ENCODE measurements at regions not wholly inside any gene's neighbourhood (a gene's known extent, or its start where the extent isn't known, plus 50 kb on each side); places are given as distances from the start of the nearest gene placed in this dataset.
A peak's percentile ranks its signal among the peaks of the same experiment; 100 is the strongest.
"Not testable (repeated sequence)": the region's sequence is repeated elsewhere in the genome, so short reads cannot be mapped to it uniquely, and the experiment has no call there.

DNA sequence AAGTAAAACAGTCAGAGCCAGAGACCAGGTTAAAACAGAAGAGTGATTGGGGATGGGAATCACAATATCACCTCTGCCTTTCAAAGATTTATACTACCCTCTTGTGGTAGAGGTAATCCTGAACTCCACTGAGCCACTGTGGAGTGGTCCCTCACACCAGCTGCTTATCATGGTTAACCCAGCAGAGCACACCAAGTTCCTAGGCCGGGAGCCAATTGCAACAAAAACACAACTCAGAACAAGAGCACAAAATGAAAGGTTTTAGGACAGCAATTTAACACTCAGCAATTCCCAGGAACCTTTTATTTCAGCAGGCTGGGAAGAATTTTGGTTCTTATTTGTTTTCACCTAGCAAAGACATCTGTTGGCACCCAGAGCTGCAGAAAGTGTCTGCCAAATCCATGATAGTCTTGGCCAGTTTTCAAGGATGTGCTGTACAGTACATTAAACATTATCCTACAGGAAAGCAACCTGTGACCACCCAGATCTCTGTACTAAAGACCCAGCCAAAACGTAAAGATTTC is 220.5 kb upstream of the ATXN7L3B start:
- DNase-seq, result no peak

- DNase-seq, result no peak
Measured at GRCh38 chr12:74317741-74318140, 219.9 kb upstream of the ATXN7L3B start.

- no peak for DNase-seq
Measured at GRCh38 chr12:74319886-74320285, 217.7 kb upstream of the ATXN7L3B start.

GRCh38 chr12:74321381-74321780 is 216.3 kb upstream of the ATXN7L3B start:
- no peak for DNase-seq

GRCh38 chr12:74322792-74323191 is 214.8 kb upstream of the ATXN7L3B start:
- DNase-seq, result no peak

DNA sequence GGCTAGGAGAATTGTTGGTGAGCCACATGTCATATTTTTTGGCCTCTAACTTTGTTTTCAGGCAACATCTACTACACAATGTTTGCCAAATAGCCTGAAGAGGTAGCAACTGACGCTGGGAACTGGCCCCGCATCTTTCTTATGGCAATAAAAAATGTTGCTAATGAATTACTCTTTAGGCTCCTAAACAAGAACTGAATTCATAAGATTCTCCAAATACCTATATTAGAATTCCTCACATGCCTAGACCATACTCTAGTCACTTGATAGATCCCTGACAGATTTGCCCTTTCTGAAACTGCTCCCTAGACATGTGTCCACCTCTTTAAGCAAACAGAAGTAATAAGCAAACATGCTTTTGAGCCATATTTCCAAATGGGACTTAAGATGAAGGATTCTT is 209.0 kb upstream of the ATXN7L3B start:
- no peak for DNase-seq

GRCh38 chr12:74334780-74335179 is 202.9 kb upstream of the ATXN7L3B start:
- DNase-seq, result no peak

- DNase-seq, result no peak
Measured at GRCh38 chr12:74337951-74338350, 199.7 kb upstream of the ATXN7L3B start.

GRCh38 chr12:74339211-74339610 is 198.4 kb upstream of the ATXN7L3B start:
- DNase-seq, result no peak

DNA sequence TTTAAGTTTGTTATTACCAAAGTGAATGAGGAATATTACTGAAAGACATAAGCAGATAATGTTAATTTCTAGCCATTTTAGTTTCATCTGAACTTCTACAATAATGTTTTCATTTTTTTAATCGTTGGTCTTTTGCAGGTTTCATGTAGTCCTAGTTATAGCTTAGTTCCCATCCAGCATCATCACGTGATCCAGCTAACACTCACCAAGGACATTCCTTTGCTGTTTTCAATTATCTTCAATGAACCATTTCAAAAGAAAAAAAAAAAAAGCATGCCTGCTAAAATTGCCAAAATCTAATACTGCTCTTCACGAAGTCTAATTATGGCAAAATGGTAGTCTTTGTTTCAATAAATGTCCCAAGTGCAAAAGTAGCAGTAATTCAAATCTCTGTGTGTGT is 187.7 kb upstream of the ATXN7L3B start:
- no peak for DNase-seq

DNA sequence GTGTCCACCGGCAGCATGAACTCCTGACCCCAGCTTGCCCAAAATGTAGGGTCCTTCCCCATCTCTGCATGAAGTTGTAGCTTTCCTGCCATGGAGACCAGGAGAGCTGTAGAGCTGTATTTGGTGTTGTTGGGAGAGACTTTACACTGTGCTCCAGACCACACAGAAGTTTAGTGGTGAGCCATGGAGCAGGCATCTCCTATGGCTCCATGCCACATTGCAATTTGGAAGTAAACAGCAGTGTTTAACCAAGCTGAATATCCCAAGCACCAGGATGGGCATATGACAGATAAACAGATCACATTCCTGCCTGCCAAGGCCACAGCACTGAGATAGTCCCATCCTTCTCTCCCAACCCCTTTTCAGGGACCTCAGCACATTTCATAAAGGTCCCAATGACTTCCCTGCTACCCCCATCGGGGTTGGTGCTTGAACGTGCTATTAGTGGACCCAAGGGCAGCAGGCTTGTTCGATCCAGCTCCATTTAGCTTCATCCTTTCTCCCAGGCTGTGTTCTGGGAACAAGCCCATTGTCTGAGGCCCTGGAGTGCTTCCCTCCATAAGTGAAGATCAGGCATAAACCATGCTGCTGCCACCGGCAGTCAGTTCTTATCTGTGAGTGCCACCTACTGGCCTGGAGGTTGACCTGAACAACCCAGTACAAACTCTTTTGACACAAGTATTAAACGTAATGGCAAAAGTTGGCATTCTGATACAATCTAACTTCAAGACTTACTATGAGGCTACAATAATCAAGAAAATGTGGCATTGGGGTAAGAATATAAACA is 172.3 kb upstream of the ATXN7L3B start:
- DNase-seq, result no peak

GRCh38 chr12:74370608-74371216 is 166.9 kb upstream of the ATXN7L3B start:
- no peak for DNase-seq

DNA sequence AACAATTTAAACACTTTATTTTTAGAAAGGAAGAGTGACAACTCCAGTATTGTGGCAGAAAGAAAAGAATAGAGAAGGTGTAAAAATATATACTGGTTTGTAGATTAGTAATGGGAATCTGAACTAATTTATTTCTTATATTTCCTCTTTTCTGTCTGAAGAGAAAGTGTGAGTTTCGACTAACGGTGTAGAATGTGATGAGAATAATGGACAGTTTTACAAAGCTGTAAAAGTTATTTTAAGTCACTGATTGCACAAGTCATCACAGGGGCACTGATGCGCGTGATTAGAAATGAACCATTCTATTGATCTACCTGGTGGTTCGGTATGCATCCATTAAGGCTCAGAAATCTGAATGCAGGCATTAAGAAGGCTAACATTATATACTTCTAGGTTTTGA is 158.5 kb upstream of the ATXN7L3B start:
- DNase-seq, result no peak

DNA sequence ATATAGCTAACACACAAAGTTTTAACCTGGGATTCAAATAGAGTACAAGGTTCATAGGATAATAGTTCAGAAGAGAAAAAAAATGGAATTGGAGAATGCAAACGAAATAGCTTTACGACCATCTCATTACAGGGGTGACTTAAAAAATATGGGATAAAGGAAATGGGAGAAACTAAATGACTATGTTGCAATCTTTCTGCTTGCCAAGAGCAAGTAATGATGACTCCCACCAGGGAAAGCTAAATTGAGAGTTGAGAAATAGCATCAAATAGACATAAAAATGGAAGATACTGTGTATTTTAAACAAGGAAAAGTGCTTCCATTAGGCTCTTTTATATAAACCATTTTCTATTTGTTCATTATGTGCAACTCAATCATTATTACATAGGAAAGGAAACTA is 155.7 kb upstream of the ATXN7L3B start:
- DNase-seq, result no peak

GRCh38 chr12:74382983-74383382 is 154.7 kb upstream of the ATXN7L3B start:
- no peak for DNase-seq

DNA sequence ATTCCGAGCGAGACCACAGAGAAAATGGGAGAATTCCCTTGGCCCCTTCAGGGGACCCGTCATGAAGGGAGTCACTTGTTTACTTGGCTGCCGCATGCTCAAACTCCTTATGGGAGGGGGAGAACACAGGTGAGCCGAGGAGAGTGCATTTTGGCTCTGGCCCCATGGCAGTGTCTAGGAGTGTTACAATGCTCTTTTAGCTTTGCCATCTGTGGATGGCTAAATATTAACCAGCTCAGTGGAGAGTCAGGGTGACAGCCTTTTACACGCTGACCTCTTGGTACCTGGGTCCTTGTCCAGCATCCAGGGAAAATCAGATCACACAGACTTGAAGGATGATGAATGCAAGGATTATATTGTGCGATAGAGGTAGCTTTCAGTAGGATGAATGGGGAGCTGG is 146.4 kb upstream of the ATXN7L3B start:
- DNase-seq, result no peak

GRCh38 chr12:74393272-74393671 is 144.4 kb upstream of the ATXN7L3B start:
- no peak for DNase-seq

GRCh38 chr12:74394647-74395046 is 143.0 kb upstream of the ATXN7L3B start:
- no peak for DNase-seq

- no peak for DNase-seq
Measured at GRCh38 chr12:74401035-74401434, 136.6 kb upstream of the ATXN7L3B start.

DNA sequence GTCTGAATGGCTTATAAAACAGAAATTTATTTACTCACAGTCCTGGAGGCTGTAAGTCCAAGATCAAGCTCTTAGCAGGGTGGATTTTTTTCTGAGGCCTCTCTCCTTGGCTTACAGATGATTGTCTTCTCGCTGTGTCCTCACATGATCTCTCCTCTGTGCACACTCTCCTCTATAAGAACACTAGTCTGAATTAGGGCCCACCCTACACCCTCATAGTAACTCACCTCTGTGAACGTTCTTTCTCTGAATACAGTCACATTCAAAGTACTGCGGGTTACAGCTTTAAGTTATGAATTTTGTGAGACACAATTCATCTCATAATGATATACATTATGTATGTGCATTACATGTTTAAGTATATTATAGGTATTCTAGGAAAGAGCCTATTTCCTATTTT is 135.7 kb upstream of the ATXN7L3B start:
- DNase-seq, result no peak

- DNase-seq, result not testable (repeated sequence)
Measured at GRCh38 chr12:74403221-74403470, 134.5 kb upstream of the ATXN7L3B start.

GRCh38 chr12:74408601-74409166 is 129.0 kb upstream of the ATXN7L3B start:
- DNase-seq, result no peak

- DNase-seq, result no peak
Measured at GRCh38 chr12:74412606-74413230, 124.9 kb upstream of the ATXN7L3B start.

- DNase-seq, result peak; percentile 4
Measured at GRCh38 chr12:74415633-74416032, 122.0 kb upstream of the ATXN7L3B start.
